A673 (cell line): ENCODE measurements at regions not wholly inside any gene's neighbourhood (a gene's known extent, or its start where the extent isn't known, plus 50 kb on each side); places are given as distances from the start of the nearest gene placed in this dataset.

ENCODE experiments used
- CTCF ChIP-seq: fragments of 300-800, 200-600 bp; sonication (generic); conservative IDR thresholded peaks from 2 replicates; pipeline ENCODE4 v1.5.1; 2017; ENCODE audit warnings: low read depth, mild to moderate bottlenecking, antibody characterized with exemption, low read length, moderate library complexity, mixed read lengths
- EZH2 ChIP-seq: fragments of 200-600 bp; sonication (generic); IDR thresholded peaks from 2 replicates; pipeline ENCODE4 v1.6.1; 2017; ENCODE audit warnings: borderline replicate concordance, low read depth, mild to moderate bottlenecking, mixed read lengths, antibody characterized with exemption, low read length; ENCODE audit not compliant: poor library complexity, severe bottlenecking

- TF ChIP-seq CTCF: no peak
- no peak for TF ChIP-seq EZH2
Measured at GRCh38 chr1:187839873-187840272, 1011.1 kb downstream of the PLA2G4A start.
